Mucosa of gallbladder (tissue), 1 donor: ENCODE measurements at regions not wholly inside any gene's neighbourhood (a gene's known extent, or its start where the extent isn't known, plus 50 kb on each side); places are given as distances from the start of the nearest gene placed in this dataset.

Experiments
- DNase-seq: peaks from one replicate; pipeline ENCODE4 v3.0.0-alpha.2; 2020; ENCODE audit warnings: low spot score
- donor health status: DM: no; HTN: no; CAD: no.

DNA sequence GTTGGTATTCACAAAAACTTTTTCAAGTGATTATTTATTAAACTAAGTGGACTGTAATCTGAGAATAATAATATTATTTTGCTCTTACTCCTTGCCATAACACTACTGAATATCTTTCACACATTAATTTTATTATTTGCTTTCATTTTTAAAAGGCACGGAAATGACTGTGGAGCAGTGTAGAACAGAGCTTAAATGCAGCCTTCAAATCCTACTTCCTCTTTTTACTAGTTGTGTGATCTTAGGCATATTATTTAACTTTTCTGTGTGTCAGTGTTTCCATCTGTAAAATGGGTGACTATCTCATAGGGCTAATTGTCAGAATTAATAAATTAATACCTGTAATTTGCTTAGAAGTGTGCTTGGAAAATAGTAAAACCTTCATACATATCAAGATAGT is 55.5 kb upstream of the SLC8A1 start:
- no peak for DNase-seq

DNA sequence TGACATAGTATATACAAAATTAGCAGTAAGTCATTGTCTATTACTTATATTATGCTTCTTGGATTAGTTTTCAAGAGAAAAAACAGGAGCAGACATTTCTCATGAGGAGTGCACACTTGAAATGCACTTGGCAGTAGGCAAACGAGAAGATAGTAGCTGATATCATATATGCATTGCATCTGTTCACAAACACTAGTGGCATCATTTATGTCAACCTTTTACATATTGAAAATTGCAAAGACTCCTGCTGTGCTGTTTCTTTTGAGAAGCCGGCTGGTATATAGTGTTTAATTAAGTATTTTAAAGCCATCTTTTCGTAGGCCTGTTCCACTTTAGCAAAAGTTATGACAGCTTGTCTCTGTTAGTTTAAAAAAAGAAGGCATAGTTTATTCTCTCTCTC is 58.4 kb upstream of the SLC8A1 start:
- DNase-seq, result no peak

DNA sequence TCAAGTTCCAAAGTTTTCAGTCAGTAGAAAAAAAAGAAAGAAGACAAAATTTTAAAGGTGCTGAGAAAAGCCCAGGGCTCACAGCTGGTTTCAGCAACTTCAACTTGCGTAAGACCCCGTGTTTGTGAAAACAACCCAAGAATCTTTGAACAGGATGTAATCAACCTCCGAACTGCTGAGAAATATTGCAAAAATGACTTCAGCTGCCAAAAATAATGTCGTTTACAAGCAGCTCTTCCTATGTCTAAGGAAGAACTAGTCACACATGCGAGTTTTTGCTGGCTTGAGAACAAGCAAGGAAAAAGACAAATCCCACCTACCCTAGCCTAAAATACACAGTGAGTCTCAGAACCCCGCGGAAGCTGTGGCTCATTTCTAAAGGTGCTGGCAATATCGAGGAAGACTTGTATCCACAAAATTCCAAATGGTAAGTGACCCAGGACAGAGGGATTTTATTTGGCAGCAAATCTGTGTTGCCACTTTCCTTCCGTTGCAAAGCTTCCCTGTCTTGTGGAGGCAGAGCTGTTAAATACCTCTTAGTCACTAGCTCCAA is 59.8 kb upstream of the SLC8A1 start:
- DNase-seq, result peak; percentile 23

DNA sequence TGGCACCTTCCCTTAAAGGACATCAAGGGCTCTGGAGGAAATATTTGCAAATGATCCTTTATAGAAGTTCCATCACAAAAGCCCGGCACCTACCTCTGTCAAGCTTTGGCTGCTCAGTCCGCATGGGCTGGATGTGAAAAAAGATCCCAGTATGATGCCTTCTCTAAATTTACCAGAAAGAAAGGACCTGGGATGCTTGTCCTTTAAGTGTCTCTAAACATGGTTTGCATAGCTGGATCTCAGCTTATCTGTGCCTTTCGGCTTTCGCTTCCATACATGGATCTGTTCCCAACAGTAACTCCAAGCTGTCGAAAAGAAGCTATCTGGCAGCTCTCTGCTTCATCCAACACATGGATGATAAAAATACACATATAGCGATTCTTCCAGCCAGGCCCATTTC is 60.4 kb upstream of the SLC8A1 start:
- DNase-seq, result no peak

DNA sequence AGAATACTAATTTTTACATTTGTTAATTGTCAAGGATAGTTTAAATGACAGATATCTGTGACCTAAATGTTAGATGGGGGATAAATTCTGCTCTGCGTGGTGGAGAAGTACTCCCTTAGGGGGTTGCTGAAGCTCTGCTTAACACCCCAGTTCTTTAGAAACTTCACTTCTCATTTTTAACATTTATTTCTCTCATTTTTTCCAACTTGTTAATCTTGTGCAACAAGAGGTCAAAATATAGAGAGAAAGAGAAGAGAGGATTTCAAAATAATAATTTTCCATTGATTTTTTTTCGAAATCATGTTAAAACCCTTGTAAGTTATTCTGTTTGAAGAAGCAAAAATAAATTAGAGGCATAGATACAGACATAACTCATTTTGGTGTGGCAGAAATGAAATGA is 61.3 kb upstream of the SLC8A1 start:
- DNase-seq, result no peak

DNA sequence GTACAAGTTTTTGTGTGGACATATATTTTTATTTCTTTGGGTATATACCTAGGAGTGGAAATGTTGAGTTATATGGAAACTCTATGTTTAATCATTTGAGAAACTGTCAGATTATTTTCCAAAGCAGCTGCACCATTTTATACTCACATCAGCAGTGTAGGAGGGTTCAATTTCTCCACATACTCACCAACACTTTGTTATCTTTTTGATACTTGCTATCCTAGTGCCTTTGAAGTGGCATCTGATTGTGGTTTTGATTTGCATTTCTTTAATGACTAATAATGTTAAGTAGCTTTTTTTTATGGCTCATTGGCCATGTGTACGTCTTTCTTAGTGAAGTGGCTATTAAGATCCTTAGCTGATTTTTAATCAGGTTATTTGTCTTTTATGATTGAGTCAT is 64.7 kb upstream of the SLC8A1 start:
- no peak for DNase-seq

DNA sequence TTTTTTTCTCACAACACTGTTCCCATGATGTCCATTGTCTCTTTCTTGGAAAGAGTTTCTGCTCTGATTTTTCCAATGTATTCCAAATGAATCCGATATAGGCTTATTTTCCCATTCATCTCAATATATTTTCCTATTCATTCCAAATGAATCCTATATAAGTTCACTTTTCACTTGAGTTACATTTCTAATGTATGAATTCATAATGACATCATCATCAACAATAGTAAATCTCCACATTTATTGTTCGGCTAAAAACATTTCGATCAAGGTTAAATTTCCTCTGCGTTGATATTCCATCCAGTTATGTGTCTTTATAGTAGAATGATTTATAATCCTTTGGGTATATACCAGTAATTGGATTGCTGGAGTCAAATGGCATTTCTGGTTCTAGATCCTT is 76.7 kb upstream of the SLC8A1 start:
- DNase-seq, result no peak

DNA sequence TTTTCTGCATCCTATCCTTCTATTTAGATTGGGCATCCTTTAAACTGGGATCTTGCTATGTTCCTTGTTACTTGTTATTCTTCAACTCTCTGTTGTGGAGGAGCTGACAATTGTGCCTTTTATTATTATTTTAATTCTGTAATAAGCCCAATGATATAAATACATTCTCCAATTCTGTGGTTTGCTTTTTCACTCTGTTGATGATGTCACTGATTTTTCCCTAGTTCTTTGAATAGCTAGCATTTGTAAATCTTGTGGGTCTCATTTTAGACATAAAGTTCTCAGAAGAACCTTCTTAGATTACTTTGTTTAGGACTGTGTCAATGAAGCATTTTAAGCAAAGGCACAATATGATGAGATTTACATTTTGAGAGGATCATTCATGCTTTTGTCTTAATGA is 79.5 kb upstream of the SLC8A1 start:
- no peak for DNase-seq

DNA sequence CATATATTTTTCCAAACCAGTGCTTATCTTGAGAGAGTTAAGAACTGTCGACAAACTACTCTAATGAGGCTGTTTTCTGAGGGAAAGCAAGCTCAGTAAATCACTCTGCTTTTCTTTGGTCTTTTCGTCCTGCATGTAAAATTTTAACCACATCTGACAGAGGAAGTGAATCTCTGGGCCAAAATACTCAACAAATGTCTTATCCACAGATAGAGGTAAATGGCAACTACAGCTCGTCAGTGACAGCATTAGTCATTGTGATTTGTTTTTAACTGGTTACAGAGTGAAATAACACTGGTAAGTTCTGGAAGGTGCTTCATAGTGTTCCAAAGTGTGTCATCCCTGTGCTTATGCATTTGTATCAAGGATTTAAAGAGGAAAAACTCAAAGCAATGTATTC is 82.6 kb upstream of the SLC8A1 start:
- no peak for DNase-seq

DNA sequence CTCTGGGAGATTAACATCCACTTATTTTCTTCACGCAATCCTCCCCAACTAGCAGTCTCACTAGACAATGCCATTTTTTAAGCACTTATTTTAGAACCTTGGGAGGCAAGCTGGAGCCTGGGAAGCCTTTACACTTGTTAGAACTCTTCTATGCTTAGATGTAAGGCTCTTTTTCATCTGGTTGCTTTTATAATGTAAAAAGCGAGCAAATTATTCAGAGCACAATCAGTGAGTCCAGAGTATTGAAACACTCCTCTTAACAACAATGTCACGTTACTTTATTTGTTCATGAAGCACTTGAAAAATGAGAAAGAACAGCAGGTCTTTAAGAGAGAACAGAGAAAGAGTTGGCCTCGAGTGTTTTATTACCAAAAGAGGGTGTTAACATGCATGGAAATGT is 84.1 kb upstream of the SLC8A1 start:
- no peak for DNase-seq

DNA sequence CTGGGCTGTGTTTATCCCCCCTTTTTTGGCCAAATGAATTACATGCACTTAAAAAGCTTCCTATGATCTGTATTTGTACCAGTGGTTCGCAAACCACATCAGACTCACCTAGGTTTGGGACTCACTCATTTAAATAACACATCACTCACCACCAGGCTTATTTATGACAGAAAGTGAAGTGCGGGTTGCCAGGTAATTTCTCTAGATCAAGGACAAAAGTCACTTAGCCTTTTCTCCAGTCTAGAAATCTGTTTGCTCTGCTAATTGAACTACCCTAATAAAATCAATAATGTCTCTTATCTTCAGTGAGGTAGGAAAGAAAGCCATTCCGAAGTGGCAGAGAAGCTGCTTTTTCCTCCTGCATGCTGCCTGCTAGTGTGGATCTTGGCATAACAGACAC is 88.1 kb upstream of the SLC8A1 start:
- DNase-seq, result no peak

DNA sequence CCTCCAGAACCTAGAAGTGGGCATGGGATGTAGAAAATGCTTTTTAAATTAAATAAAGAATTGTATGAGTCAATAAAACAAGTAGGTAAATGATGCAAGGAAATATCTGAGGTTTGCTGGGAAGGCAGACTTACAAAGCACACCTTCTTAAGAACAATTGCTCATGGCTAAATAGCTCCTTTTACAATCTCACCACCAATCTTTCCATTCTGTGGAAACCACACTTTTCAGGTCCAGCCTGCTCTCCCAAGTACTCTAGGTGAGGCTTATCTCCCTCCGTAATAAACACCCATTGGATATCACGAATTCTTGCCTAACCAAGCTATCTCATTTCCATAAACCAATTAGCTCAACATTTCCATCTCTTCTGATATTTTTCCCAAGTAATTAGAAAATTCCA is 91.5 kb upstream of the SLC8A1 start:
- no peak for DNase-seq

DNA sequence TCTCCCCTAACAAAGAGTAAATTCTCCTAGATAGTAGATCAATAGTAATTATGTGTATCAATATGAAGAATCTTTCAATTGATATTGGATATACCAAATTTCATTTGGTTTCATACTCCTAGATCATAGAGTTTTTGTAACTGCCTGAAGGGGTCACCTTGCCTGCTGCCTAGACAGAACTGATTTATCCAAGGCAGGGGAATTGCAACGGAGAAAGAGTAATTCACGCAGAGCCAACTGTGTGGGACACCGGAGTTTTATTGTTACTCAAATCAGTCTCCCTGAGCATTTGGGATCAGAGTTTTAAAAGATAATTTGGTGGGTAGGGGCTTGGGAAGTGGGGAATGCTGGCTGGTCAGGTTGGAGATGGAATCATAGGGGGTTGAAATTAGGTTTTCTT is 92.2 kb upstream of the SLC8A1 start:
- DNase-seq, result no peak

DNA sequence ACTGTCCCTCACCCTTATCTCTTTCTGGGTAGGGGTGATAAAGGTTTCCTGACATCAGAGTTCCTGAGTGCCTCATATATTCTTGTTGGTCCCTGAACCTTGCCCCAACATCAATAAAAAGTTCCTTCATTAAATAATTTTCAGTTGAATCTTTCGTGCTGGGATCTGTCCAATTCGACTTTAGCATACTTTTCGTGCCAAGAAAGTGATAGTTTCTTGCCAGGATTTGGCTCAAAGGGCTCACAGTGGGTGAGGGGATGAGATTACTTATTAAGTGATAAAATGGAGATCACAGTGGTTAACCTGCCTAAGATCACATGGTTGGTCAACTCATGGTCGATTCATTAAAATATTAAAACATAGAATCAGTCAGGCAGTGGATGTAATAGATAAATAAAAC is 93.8 kb upstream of the SLC8A1 start:
- peak; percentile 56 for DNase-seq

DNA sequence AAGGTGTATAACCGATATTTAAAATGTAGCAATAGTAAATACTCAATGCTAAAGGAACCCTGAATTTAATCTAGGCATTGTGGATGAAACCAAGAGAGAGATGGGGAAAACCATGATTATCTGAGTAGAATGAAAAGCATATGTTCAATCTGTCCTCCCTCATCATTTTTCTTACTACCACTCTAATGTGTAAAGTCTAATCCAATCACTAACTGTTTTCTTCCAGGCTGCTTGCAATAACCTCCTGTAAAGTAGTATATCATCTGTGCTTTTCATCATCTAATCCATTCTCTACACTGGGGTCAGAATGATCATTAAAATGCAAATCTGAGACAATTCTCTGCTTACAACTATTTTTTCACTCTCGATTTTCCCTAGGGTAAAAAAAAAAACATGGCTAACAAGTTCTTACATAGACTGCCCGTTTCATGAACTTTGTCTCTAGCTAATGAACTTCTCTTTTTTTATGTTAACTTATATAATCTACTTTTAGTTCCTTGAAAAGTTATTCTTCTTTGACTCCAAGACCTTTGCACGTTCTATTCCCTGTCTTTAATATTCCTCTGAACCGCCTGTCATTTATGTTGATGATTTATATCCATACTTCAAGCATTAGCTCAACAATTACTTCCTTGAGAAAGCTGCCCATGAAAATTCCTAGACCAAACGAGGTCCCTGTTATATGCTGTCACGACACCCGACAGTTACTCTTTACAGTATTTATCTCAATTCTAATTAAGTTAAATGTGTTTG is 94.7 kb upstream of the SLC8A1 start:
- DNase-seq, result no peak

DNA sequence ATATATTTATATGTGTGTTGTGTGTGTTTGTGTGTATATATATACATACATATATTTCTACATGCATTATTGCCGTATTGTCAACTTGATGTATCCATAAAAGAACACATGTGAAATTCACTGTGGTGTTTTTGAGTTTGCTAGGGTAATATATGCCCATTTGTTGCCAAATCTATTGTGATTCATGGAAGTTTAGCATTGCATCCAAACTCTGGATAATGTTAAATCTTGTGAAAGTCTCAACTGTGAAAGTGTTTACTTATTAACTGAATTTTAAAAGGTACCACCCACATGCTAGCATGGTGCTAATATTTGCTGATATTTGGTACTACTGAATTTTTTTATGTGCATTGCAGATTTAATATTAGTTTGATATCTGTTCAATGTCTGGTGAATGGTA is 96.6 kb upstream of the SLC8A1 start:
- no peak for DNase-seq

DNA sequence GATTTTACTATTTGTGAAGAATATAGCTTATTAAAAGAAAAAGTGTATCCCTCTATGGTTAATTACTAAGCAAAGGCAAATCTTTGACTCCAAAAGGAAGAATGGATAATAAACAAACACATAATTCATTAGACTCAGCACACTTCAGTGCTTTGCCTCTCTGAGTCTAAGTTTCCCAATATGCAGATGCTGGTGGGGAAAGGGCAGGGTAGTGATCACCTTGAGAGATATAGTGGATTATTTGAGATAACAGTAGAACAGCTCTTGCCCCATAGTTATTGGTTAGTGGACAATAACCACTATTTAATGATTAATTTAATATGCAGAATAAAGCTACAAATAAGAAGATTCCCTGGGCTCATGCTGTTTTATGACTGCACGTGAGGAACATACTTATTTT is 98.2 kb upstream of the SLC8A1 start:
- DNase-seq, result no peak

DNA sequence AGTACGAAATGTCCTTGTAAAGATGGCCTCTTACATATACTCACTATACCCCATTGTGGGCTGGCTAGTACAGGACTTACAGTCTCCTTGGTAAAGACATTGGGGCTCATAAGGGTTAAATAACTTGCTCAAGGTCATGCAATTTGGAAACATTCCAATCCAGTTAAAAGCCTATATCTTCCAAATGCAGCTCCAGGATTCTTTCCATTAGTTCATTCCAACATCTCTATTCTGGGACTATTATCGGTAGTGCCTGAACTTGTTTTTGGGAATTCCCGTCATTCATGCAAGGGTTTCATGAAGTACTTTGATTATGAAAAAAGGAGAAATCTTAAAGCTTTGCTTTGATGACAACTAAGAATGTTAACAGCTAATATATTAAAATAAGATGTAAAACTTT is 99.2 kb upstream of the SLC8A1 start:
- DNase-seq, result no peak

DNA sequence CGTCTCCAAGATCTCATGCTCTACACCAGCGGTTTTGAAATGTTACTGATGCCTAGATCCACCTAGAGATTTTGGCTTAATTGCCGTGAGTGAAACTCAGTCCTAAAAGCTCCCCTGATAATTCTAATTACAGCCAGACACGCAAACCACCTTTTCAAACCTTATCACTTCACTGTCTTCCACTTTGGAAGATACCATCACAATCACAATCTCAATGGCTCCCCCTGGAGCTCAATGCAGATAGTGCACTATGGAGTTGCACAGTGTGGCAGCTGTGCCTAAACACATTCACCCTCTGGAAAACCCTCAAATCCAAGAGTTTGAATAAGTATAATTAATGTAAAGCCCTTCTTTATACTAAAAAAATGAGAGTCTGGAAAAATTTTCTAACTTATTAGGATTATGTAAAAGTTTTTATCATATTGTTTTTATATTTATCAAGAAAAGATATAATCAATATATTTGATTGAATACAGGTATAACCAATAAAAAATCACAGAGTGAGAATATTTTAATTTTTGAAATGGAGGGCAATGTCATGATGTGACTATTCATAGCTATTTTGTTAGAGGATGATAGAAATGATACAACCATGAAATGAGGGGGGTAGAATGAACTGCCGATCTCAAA is 102.9 kb upstream of the SLC8A1 start:
- DNase-seq, result peak; percentile 71

DNA sequence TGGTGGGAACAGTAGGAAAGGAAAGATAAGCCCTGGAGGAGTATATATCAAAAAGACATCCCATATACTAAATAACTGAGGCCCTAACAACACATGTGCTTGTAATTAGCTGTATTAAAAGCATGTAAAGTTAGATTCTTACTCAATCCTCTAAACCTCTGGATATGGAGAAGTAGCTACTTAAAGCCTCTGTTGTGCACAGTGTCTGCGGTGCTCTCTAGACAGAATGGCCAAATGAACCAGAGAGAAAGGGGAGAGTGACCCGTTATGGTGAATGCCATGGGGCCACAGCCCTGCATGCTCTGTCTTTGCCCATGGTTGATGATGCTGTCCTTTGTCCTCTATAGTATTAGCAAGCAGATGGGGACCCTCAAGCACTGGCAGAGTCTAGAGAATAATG is 104.4 kb upstream of the SLC8A1 start:
- DNase-seq, result no peak

DNA sequence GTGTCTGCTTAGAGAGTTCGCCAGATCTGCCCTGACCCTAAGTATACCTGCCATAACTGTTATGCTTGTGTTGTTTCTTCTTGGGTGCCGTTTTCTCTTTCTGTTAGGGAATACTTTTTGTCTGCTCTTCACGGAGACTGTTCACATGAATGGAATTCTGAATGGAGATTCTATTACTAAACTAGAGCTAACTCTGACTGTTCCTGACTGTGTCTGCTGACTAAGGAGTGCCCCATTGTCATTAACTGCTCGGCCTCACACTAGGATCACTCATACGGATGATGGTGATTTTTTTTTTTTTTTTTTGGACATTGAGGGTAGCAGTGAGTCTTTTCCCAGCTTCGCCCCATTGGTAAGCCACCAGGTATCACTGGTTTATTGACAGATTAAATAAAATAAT is 104.8 kb upstream of the SLC8A1 start:
- DNase-seq, result no peak

DNA sequence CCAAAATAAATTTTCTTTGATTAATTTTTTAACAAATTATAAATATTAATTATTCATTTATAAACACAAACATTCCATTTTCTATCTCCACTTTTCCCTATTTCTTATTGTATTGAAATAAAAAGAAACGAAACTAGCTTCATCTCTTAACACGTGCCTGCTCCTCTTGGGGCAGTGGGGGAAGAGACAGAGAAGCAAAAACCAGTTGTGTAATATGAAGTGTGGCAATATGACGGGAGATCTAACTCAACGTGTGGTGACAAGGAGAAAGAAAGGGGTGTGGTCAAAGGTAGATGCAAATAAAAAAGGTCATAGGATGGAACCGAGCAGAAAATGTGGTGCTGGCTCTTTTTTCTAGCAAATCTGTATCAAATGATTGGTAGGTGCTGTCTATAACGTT is 106.9 kb upstream of the SLC8A1 start:
- no peak for DNase-seq

DNA sequence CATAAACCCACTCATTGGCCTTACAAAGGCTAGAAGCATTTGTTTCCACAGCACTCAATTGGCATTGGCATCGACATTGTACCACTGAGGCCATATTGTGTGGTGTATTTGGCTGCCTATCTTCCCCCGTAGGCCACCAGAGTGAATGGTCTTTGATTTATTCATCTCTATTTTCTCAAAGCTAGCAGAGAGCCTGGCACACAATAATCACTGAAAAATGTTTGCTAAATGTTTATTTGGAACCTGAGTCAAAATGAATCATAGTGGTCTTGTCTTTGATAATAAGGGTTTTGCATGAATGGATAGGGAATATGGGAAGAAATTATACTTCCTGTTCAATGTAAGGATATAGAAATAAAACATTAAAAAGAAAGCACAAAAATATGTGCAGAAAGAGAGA is 107.3 kb upstream of the SLC8A1 start:
- DNase-seq, result no peak

DNA sequence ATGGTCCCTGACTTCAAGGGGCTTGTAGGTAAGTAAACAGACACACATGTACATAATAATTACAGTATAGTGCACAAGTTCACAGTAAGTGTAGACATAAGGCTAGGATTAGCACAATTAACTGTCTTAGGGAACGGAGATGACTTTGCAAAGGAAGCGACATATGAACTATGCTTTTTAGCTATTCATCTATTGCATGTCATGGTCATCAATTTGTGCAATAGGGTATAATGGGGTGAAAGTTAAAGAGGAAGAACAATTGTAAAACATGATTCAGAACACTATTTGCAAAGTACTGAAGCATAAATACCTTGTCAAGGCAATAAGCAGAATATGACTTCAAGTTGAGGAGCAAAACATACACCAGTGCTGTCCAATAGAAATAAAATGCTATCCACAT is 112.3 kb upstream of the SLC8A1 start:
- DNase-seq, result no peak
